A673 (cell line): ENCODE measurements at regions not wholly inside any gene's neighbourhood (a gene's known extent, or its start where the extent isn't known, plus 50 kb on each side); places are given as distances from the start of the nearest gene placed in this dataset.

Source experiments
- CTCF ChIP-seq: fragments of 300-800, 200-600 bp; sonication (generic); conservative IDR thresholded peaks from 2 replicates; pipeline ENCODE4 v1.5.1; 2017; ENCODE audit warnings: low read depth, mild to moderate bottlenecking, antibody characterized with exemption, low read length, moderate library complexity, mixed read lengths
- EZH2 ChIP-seq: fragments of 200-600 bp; sonication (generic); IDR thresholded peaks from 2 replicates; pipeline ENCODE4 v1.6.1; 2017; ENCODE audit warnings: borderline replicate concordance, low read depth, mild to moderate bottlenecking, mixed read lengths, antibody characterized with exemption, low read length; ENCODE audit not compliant: poor library complexity, severe bottlenecking

- TF ChIP-seq EZH2 = no peak
- no peak for TF ChIP-seq CTCF
Measured at GRCh38 chr12:124718036-124718435, 145.6 kb downstream of the SCARB1 start.
